ENCODE measurements at regions not wholly inside any gene's neighbourhood (a gene's known extent, or its start where the extent isn't known, plus 50 kb on each side); places are given as distances from the start of the nearest gene placed in this dataset.

DNA sequence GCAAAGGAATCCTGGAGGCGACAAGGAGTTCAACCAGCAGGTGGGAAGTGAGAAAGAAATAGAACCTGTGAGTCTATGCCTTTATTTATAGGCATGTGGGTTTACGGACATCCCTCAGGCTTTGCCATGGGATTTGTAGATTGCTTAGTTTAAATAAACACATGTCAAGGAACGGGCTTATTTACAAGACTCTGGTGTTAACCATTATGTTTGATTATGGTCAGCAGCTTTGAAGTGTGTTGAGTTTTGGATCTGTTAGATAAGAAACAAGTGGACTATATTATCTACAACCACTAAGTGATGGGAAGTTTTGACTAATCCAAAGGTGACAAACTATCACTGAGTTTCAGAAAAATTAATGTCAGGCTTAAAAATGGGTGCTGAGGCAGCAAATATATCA is 143.2 kb downstream of the SLITRK5 start:
- TF ChIP-seq, protein P1, sequence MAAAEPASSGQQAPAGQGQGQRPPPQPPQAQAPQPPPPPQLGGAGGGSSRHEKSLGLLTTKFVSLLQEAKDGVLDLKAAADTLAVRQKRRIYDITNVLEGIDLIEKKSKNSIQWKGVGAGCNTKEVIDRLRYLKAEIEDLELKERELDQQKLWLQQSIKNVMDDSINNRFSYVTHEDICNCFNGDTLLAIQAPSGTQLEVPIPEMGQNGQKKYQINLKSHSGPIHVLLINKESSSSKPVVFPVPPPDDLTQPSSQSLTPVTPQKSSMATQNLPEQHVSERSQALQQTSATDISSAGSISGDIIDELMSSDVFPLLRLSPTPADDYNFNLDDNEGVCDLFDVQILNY (CRISPR knock-in tag; IDR thresholded peaks at IDR 0.05): no peak
- no peak for TF ChIP-seq IRF2 (CRISPR knock-in tag; IDR thresholded peaks at IDR 0.05; ENCODE audit: borderline replicate concordance, low read depth)
- no peak for TF ChIP-seq NR3C1 (CRISPR knock-in tag; conservative IDR thresholded peaks at IDR 0.05; ENCODE audit: low read depth)
- TF ChIP-seq, protein P2, sequence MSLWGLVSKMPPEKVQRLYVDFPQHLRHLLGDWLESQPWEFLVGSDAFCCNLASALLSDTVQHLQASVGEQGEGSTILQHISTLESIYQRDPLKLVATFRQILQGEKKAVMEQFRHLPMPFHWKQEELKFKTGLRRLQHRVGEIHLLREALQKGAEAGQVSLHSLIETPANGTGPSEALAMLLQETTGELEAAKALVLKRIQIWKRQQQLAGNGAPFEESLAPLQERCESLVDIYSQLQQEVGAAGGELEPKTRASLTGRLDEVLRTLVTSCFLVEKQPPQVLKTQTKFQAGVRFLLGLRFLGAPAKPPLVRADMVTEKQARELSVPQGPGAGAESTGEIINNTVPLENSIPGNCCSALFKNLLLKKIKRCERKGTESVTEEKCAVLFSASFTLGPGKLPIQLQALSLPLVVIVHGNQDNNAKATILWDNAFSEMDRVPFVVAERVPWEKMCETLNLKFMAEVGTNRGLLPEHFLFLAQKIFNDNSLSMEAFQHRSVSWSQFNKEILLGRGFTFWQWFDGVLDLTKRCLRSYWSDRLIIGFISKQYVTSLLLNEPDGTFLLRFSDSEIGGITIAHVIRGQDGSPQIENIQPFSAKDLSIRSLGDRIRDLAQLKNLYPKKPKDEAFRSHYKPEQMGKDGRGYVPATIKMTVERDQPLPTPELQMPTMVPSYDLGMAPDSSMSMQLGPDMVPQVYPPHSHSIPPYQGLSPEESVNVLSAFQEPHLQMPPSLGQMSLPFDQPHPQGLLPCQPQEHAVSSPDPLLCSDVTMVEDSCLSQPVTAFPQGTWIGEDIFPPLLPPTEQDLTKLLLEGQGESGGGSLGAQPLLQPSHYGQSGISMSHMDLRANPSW (CRISPR knock-in tag; conservative IDR thresholded peaks at IDR 0.05; ENCODE audit: low read depth): no peak
- TF ChIP-seq, protein P3, sequence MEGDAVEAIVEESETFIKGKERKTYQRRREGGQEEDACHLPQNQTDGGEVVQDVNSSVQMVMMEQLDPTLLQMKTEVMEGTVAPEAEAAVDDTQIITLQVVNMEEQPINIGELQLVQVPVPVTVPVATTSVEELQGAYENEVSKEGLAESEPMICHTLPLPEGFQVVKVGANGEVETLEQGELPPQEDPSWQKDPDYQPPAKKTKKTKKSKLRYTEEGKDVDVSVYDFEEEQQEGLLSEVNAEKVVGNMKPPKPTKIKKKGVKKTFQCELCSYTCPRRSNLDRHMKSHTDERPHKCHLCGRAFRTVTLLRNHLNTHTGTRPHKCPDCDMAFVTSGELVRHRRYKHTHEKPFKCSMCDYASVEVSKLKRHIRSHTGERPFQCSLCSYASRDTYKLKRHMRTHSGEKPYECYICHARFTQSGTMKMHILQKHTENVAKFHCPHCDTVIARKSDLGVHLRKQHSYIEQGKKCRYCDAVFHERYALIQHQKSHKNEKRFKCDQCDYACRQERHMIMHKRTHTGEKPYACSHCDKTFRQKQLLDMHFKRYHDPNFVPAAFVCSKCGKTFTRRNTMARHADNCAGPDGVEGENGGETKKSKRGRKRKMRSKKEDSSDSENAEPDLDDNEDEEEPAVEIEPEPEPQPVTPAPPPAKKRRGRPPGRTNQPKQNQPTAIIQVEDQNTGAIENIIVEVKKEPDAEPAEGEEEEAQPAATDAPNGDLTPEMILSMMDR (IDR thresholded peaks at IDR 0.05): no peak
- TF ChIP-seq ELF4 (CRISPR knock-in tag; IDR thresholded peaks at IDR 0.05; ENCODE audit: low read depth): no peak
- TF ChIP-seq ZNF121 (CRISPR knock-in tag; IDR thresholded peaks at IDR 0.05): no peak
- TF ChIP-seq, protein P4, sequence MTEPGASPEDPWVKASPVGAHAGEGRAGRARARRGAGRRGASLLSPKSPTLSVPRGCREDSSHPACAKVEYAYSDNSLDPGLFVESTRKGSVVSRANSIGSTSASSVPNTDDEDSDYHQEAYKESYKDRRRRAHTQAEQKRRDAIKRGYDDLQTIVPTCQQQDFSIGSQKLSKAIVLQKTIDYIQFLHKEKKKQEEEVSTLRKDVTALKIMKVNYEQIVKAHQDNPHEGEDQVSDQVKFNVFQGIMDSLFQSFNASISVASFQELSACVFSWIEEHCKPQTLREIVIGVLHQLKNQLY (CRISPR knock-in tag; IDR thresholded peaks at IDR 0.05): no peak
- no peak for TF ChIP-seq ZNF232 (CRISPR knock-in tag; IDR thresholded peaks at IDR 0.05)
- TF ChIP-seq, protein P5, sequence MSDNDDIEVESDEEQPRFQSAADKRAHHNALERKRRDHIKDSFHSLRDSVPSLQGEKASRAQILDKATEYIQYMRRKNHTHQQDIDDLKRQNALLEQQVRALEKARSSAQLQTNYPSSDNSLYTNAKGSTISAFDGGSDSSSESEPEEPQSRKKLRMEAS (CRISPR knock-in tag; IDR thresholded peaks at IDR 0.05): no peak
- TF ChIP-seq USF2 (CRISPR knock-in tag; IDR thresholded peaks at IDR 0.05): no peak
- no peak for TF ChIP-seq NR1H2 (CRISPR knock-in tag; IDR thresholded peaks at IDR 0.05)
